Fibroblast of mammary gland (primary cell): ENCODE measurements at regions not wholly inside any gene's neighbourhood (a gene's known extent, or its start where the extent isn't known, plus 50 kb on each side); places are given as distances from the start of the nearest gene placed in this dataset.

Experiments used
- DNase-seq: peaks from one replicate; pipeline ENCODE4 v3.0.0-alpha.2; 2010; ENCODE audit warnings: low read depth
- H3K4me3 ChIP-seq: 2 replicates; pipeline ENCODE4 v1.5.1; 2011; ENCODE audit warnings: low read depth, mild to moderate bottlenecking, low read length, moderate library complexity; ENCODE audit not compliant: control insufficient read depth
- CTCF ChIP-seq: conservative IDR thresholded peaks from 2 replicates; pipeline ENCODE4 v1.5.1; 2011; ENCODE audit warnings: low read depth, low read length, inconsistent platforms; ENCODE audit not compliant: control insufficient read depth, insufficient read depth

- no peak for TF ChIP-seq CTCF
- H3K4me3 ChIP-seq = no peak overlapping the region
- DNase-seq = no peak
Observed at GRCh38 chr11:119846374-119846773, 117.4 kb upstream of the NECTIN1 start.

- no peak for DNase-seq
- TF ChIP-seq CTCF = no peak
- no peak overlapping the region for H3K4me3 ChIP-seq
Observed at GRCh38 chr11:119845756-119846155, 116.8 kb upstream of the NECTIN1 start.

- no peak overlapping the region for H3K4me3 ChIP-seq
- no peak for TF ChIP-seq CTCF
- DNase-seq = no peak
Observed at GRCh38 chr11:119845305-119845704, 116.3 kb upstream of the NECTIN1 start.

- DNase-seq = no peak
- H3K4me3 ChIP-seq = no peak overlapping the region
- no peak for TF ChIP-seq CTCF
Observed at GRCh38 chr11:119844808-119845207, 115.8 kb upstream of the NECTIN1 start.

- peak; percentile 23 for DNase-seq
- H3K4me3 ChIP-seq = no peak overlapping the region
Observed at GRCh38 chr11:119843877-119844276, 114.9 kb upstream of the NECTIN1 start.

GRCh38 chr11:119842731-119843130 is 113.7 kb upstream of the NECTIN1 start:
- no peak for DNase-seq
- no peak for TF ChIP-seq CTCF

More at GRCh38 chr11:119843877-119844276, 114.9 kb upstream of the NECTIN1 start:
- no peak for TF ChIP-seq CTCF

GRCh38 chr11:119839476-119840133 is 110.6 kb upstream of the NECTIN1 start:
- no peak for DNase-seq
- TF ChIP-seq CTCF = no peak

More at GRCh38 chr11:119842731-119843130, 113.7 kb upstream of the NECTIN1 start:
- no peak overlapping the region for H3K4me3 ChIP-seq

More at GRCh38 chr11:119839476-119840133, 110.6 kb upstream of the NECTIN1 start:
- no peak overlapping the region for H3K4me3 ChIP-seq
